C1 segment of cervical spinal cord (tissue), 14 donors: ENCODE measurements at regions not wholly inside any gene's neighbourhood (a gene's known extent, or its start where the extent isn't known, plus 50 kb on each side); places are given as distances from the start of the nearest gene placed in this dataset.
"Not testable (repeated sequence)": the region's sequence is repeated elsewhere in the genome, so short reads cannot be mapped to it uniquely, and the experiment has no call there.

Experiments
- DNase-seq, 14 donors: peaks; one replicate each; lab custom pipeline; 2025; lab: John Stamatoyannopoulos, UW

DNA sequence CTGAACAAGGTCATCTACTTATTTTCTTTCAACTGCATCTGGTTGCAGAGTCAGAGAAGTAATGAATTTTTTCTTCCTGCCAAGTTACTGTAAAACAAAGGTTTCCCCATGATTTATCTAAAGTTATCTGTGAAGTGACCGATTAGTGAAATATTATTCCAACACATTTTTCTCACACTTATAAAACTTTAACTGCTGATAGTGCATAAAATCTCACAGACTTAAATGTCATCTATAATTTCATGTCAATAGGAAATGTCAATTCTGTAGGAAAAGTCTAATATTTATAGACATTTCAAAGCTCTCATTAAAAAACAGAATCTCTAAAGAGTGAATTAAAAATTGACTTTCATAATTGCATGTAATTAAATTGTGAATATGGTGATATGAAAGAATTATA, 397.2 kb downstream of the SLITRK1 start:
- no peak for DNase-seq

DNA sequence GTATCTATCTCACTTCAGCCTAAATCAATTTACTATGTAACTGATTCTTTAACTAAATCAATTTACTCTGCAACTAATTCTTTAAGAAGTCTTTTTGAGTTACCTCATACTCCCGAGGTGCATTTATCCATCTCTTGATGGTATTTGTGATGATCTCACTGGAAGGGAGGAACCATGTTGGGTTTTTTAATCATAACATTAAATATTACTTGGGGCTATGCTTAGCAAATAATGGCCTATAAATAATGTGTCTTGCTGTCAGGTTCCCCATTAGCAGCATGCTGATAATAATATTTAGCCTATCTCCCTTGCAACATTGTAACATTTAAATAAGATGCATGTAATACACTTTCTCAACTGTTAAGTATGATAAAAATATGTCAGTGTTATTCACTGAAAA, 411.3 kb downstream of the SLITRK1 start:
- DNase-seq = no peak

DNA sequence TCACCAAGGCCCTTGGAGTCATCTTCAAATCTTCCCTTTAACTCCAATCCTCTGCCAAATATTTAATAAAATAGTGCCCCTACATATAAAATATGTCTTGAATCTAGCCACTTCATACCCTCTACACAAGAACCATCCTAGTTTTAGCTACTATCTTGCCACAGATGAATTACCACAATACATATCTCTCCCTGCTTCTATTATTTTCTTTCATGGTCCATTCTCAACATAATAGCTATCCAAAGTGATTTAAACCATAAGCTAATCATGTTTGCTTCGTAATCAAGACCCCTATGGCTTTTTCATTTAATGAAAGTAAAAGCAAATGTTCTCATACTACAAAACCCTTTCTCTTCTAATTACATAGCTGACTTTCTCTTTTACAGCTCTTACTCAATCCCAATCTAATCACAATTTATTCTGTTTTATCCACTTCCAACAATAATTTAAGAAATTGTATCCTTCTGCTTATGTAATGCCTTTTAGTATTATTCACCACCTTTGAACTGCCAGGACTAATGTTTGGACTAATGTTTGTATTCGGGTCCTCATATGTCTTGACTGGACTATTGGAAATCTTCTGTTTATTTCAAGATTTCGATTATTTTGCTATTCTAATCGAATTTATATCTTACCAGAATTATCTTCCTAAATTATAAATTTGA, 412.0 kb downstream of the SLITRK1 start:
- no peak for DNase-seq

DNA sequence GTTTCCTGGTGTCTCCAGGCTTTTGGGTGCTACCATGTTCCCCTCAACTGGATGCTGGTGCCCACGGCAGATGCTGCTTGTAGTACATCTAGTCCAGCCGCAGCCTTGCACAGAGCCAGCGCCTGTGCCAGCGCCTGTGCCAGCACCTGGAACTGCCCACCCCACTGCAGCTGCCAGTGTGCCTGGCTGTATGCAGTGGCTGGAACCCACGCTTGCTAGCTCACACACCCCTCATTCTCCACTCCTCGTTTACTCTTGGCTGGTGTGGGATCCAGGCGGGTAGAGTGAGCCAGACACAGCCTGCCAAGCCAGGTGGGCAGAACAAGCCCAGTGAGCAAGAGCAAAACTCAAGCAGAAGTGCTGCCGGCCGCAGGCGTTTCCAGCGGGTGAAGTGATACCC, 428.6 kb downstream of the SLITRK1 start:
- no peak for DNase-seq

DNA sequence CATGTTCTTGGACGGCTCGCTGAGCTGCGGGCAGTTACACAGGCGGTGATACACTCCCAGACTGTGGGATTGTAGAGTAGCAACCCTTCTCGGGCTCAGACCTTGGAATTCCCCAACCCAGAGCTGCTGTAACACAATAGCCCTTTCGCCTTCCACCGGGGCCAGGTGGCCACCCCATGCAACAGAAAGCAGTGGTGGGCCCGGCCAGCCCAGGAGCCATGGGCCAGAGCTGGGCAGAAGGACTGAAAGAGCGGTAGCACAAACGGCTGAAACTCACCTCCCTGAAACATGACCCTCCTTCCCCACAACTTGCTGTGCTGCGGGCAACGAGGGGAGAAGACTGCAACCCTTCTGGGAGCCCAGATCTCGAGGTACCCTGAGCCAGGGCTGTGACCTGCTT, 429.0 kb downstream of the SLITRK1 start:
- DNase-seq = no peak

DNA sequence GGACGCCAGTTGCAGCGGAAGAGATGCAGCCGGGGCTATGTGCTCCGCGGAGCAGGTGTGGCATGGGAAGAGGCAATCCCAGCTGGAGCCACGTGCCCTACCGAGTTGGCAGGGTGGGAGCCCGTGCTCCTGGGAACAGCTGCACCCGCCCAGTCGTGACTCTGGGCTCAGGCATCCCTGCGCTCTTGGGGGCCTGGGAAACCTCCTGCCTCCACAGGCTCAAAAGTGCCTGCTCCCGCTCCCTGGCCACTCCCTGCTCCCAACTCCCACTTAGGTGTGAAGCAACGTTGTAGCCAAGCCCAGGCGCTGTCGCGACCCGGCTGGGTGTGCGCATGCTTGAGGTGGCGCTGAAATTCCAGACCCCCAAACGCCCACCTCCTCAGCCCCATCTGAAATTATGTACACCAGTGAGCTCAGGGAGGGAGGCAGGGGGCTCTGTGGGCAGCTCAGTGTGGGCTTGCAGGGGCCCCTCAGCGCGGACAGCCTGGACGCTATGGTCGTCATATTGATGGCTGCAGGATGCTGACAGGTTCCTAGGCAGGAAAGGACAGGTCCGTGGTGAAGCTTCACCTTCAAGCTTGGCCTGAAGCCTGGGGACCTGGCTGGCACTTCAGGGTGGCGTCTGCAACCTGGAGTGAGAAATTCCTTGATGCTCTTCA, 429.9 kb downstream of the SLITRK1 start:
- no peak for DNase-seq

DNA sequence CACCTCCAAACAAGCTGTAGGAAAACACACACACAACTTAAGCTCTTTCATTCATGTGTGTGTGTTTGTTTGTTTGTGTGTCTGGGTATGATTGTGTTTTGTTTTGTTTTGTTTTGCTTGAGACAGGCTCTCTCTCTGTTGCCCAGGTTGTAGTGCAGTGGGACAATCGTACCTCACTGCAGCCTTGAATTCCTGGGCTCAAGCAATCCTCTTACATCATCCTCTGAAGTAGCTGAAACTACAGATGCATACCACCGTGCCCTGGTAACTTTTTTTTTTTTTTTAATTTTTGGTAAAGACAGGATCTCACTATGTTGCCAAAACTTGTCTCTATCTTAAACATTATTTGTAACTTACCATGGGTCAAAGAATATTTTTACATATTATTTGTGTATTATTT, 431.7 kb downstream of the SLITRK1 start:
- no peak for DNase-seq

DNA sequence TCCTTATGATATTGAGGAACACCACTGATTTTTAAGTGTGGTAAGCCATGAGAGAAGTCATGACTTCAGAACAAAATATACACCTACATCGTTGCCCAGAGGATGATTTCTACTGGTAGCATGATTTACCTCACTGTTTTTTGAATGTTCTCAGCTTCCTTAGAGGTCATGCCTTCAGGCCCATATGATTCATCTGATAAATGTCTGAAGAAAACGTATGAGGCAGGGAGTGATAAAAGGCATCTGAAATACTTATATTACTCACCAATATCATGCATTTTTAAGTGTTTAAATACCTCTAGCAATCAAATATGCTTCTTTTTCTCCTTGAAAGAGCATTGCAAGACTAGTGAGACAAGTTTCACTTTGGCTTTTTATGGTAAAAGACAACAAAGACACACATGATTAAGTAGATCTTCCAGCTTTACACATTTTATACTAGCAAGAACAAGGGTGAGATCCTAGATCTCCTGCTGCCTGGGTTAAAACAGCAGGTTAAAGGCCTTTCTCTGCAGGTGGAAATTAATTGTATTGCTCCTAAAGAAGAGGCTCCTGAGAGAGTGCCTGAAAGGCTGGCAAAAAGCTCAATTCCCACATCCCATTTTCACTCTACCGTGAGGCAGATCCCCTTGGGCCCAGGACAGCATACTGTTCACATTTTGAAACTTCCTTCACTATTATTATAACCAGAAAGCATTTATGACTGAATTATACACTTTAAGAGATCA, 432.4 kb downstream of the SLITRK1 start:
- DNase-seq = no peak

DNA sequence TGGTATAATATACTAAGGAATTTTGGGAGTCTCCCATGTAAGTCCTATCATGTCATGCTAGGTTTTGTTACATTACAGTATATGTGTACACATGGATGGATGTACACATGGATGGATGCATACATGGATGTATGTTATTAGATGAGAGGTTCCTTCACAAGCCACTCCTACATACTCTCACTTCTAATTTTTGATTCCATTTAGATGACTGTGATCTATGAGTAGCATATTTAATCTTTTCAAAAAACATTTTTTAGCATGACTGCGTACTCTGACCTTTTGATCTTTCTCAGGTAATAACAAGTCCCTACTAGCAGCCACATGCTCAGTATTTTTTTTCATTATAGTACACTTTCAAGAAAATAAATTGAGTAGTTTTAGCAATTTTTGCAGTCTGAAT, 441.8 kb downstream of the SLITRK1 start:
- DNase-seq = no peak

DNA sequence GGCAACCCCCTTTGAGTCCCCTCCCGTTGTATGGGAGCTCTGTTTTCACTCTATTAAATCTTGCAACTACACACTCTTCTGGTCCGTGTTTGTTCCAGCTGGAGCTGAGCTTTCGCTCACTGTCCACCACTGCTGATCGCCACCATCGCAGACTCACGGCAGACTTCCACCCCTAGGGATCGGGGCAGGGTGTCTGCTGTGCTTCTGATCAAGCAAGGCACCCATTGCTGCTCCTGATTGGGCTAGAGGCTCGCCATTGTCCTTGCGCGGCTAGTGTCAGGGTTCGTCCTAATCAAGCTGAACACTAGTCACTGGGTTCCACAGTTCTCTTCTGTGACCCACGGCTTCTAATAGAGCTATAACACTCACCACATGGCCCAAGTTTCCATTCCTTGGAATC, 442.8 kb downstream of the SLITRK1 start:
- DNase-seq = not testable (repeated sequence)

DNA sequence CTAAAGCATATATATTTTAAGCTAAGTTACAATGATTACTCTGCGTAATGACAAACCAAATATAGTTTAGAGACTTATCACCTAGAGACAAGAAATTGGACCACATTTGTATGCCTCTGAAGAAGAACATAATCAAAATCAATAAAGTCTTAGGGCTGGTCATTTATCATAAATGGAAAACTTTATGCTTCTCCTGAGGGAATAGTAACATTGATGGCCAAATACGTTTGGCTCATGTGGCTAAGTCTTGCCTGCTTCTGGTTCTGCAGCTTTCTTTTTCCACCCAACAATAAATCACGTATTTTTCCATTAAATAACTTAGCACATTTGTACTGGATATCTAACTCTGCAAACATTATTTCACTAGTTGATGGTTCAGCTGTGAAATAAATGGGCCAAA, 458.4 kb downstream of the SLITRK1 start:
- no peak for DNase-seq

DNA sequence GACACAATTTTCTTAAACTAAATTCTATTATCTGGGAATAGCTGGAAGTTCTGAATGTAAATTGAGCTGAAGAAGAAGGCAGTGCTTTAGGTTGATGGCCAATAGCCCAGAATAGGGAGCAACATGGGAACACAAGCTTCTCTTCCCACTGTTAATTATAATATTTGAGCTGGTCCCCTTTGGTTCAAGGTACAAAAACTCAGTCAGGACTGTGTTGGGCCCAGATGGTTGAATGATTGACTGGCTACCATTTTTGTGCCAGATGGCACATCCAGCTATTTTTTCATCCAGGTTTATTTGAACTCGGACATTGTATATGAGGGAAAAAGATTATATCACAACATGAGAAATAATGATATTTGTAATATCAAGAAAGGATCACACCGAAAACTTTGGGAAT, 458.9 kb downstream of the SLITRK1 start:
- peak in 1 of 14 donors; percentile 31 for DNase-seq

DNA sequence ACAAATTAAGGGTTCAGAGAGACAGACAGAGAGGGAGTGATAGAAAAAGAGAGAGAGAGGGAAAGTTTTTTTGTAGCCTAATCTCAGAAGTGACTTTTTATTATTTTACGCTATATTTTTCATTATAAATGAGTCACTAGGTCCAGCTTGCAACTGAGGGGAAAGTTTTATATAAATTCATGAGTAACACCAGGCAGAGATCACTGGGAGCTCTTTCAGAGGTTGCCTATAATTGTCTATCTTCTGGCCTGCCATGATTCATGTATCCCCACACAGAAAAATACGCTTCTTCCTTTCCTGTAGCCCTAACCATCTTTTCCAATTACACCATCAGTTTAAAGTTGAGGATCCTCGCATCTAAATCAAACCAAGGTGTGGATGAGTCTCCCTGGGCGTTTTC, 467.9 kb downstream of the SLITRK1 start:
- DNase-seq = no peak

DNA sequence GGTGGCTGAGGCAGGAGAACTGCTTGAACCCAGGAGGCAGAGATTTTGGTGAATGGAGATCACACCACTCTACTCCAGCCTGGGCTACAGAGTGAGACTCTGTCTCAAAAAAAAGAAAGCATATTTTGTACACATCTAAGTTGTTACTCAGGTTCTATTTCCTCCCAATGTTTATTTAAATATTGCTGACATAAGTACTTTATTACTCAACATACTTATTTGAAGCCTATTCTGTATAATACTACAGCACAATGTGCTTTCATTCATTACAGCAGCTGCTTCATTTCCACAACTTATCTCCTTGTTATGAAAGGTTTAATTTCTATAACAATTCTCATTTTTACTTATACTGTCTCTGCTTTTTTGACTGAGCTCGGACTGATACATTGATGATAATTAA, 495.7 kb downstream of the SLITRK1 start:
- DNase-seq = no peak

DNA sequence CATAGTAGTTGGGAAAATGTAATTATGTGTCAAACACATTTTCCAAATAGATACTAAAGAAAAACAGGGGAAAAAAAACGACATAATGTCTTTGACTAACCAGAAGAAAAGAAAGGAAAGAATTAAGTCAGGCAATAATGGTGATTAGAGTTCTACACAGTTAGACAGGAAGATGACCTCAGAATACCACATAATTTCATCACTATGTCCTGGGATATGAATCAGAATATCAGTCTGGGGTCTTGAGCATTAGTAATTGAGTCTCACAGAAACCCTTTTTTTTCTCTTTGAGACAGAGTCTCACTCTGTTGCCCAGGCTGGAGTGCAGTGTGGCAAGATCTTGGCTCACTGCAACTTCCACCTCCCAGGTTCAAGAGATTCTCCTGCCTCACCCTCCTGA, 503.4 kb downstream of the SLITRK1 start:
- no peak for DNase-seq

DNA sequence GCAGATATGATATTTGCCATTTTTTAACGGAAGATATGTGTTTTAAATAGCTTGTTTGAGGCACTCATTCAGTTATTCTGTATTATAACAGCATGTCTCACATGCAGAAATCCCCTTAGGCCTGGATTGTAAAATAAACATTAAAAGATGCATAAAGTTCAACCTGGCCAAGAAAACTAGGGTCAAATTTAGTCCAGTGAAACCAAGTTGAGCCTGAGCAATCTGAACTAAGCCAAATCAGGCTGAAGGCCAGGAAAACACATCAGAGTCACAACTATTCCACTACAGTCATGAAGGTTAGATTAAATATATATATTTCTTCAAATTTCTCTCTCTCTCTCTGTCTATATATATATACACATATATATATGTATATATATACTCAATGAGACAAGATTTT, 504.8 kb downstream of the SLITRK1 start:
- DNase-seq = no peak

DNA sequence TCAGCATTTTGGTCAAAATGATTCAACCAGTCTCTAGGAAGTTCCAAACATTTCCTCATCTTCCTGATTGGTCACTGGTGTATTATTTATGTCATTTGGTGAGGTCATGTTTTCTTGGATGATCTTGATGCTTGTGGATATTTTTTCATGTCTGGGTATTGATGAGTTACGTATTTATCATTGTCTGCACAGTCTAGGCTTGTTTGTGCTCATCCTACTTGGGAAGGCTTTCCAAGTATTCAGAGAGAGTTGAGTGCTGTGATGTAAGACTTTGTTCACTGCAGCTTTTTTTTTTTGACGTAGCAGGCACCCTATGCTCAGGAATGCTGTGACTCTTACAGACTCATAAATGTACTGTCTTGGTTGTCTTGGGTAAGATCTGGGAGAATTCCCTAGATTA, 509.5 kb downstream of the SLITRK1 start:
- no peak for DNase-seq

DNA sequence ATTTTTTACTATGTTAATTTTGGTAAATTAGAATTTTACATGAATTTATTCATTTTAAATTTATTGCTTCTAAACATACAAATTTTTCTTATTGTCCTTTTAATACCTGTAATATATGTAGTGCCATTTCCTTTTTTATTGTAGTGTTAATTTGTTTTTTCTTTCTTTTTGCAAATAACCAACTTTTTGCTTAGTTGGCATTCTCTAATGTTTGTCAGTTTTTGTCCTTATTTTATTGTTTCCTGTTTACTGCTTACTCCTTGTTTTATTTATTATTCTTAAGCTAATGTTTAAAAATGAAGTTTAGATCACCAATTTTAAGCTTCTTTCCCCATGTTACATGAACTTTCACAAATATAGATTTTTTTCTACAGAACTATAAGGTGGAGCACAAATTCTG, 516.6 kb downstream of the SLITRK1 start:
- no peak for DNase-seq

DNA sequence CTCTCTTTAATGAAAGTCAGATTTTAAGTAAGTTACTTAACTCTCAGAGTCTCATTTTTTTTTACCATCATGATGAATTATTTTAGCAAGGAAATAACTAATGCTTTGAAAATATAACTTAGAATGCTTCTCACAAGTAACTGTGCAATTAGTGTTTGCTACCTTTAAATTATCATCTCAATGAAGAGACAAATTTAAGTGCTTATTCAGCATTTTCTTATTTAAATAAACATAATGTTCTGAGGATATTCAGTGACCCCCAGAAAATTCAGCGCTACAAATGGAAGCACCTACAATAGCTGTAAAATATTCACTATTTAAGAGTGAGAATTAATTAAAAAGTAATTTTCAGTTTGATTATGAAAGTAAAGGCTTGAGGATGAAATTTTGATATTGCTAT, 527.2 kb downstream of the SLITRK1 start:
- no peak for DNase-seq

DNA sequence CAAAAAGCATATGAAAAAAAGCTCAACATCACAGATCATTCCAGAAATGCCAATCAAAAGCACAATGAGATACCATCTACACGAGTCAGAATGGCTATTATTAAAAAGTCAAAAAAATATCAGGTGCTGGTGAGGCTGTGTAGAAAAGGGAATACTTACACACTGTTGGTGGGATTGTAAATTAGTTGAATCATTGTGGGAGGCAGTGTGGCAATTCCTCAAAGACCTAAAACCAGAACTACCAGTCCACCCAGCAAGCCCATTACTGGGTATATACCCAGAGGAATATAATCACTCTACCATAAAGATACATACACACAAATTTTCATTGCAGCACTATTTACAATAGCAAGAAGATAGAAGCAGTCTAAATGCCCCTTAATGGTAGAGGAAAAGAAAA, 529.9 kb downstream of the SLITRK1 start:
- DNase-seq = no peak

DNA sequence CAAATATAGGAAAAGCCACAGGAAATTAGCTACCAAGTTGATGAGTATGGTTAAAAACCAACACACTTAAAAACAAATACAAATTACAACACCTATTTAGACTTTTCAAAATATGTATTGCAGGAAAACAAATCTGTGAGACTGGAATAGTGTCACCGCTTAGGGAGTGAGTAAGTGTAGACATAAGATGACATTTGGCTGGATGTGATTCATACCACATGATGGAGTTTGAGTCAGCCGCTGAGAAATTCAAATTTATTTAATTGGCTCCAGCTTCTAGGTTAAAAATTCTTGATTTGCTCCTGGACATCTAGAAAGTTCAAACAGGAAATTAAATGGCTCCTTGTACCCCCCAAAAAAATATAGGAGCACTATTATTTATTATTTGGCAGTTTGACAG, 531.7 kb downstream of the SLITRK1 start:
- no peak for DNase-seq

DNA sequence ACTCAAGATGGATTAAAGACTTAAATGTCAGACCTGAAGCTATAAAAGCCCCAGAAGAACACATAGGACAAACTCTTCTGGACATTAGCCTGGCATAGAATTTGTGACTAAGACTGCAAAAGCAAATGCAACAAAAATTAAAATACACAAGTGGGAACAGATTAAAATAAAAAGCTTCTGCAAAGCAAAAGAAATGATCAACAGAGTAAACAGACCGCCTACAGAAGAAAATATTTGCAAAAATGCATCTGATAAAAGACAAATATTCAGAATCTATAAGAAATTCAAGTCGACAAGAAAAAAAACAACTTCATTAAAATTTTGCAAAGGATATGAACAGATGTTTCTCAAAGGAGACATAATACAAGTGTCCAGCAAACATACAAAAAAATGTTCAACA, 537.8 kb downstream of the SLITRK1 start:
- DNase-seq = no peak

DNA sequence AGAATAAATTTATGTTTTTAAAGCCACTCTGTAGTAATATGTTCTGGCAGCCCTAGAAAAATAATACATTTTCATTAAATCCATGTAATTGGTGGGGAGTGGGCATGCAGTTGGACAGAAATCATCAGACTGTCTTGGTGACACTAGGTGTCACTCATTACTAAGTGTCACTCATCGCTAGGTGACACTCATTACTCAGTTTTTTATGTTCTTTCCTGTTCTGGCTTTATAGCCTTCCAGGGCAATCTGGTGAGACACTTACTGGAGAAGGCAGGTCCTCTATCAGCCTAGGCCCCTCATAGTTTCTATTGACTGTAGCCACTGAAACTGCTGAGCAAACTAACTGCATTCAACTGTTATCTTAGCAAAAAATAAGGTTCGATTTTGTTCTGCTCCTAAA, 542.1 kb downstream of the SLITRK1 start:
- DNase-seq = no peak
